Hepatocyte (in vitro differentiated cells): ENCODE measurements at regions not wholly inside any gene's neighbourhood (a gene's known extent, or its start where the extent isn't known, plus 50 kb on each side); places are given as distances from the start of the nearest gene placed in this dataset.

Experiments used
- DNase-seq: peaks from one replicate; pipeline ENCODE4 v3.0.0-alpha.2; 2016; ENCODE audit warnings: low spot score
- H2AFZ ChIP-seq: fragments of 200-600 bp; sonication (generic); 2 replicates; pipeline ENCODE4 v1.6.0; 2016; ENCODE audit warnings: antibody characterized with exemption, mild to moderate bottlenecking
- H3K27ac ChIP-seq: fragments of 200-600 bp; sonication (generic); 2 replicates; pipeline ENCODE4 v1.5.1; 2016; ENCODE audit warnings: mild to moderate bottlenecking
- H3K27me3 ChIP-seq: fragments of 200-600 bp; sonication (generic); 2 replicates; pipeline ENCODE4 v1.6.1; 2016
- H3K36me3 ChIP-seq: fragments of 200-600 bp; sonication (generic); replicated peaks from 2 replicates; pipeline ENCODE4 v1.5.1; 2016; ENCODE audit warnings: low read depth; ENCODE audit not compliant: insufficient read depth
- H3K4me1 ChIP-seq: fragments of 200-600 bp; sonication (generic); 2 replicates; pipeline ENCODE4 v1.5.1; 2016; ENCODE audit warnings: mild to moderate bottlenecking, moderate library complexity; ENCODE audit not compliant: insufficient read depth
- H3K4me2 ChIP-seq: fragments of 200-600 bp; sonication (generic); 2 replicates; pipeline ENCODE4 v1.6.0; 2016
- H3K4me3 ChIP-seq: fragments of 200-600 bp; sonication (generic); 2 replicates; pipeline ENCODE4 v1.5.1; 2016; ENCODE audit warnings: mild to moderate bottlenecking
- H3K79me2 ChIP-seq: fragments of 200-600 bp; sonication (generic); 2 replicates; pipeline ENCODE4 v1.6.0; 2017; ENCODE audit warnings: mild to moderate bottlenecking
- H3K9me2 ChIP-seq: fragments of 200-600 bp; sonication (generic); replicated peaks from 2 replicates; pipeline ENCODE4 v1.6.0; 2017; ENCODE audit warnings: mild to moderate bottlenecking; ENCODE audit not compliant: insufficient read depth
- H3K9me3 ChIP-seq: fragments of 200-600 bp; sonication (generic); 2 replicates; pipeline ENCODE4 v1.5.1; 2016; ENCODE audit warnings: low read depth, mild to moderate bottlenecking
- H4K20me1 ChIP-seq: fragments of 200-600 bp; sonication (generic); 2 replicates; pipeline ENCODE4 v1.6.0; 2016; ENCODE audit warnings: mild to moderate bottlenecking; ENCODE audit not compliant: insufficient read depth, poor library complexity, severe bottlenecking
- CTCF ChIP-seq: fragments of 200-600 bp; sonication (generic); IDR thresholded peaks from 2 replicates; pipeline ENCODE4 v1.5.1; 2016; ENCODE audit warnings: antibody characterized with exemption, mild to moderate bottlenecking; ENCODE audit not compliant: poor library complexity
- EZH2 ChIP-seq: fragments of 200-600 bp; sonication (generic); IDR thresholded peaks from 2 replicates; pipeline ENCODE4 v1.6.1; 2016; ENCODE audit warnings: antibody characterized with exemption, mild to moderate bottlenecking, borderline replicate concordance
- EZH2phosphoT487 ChIP-seq: fragments of 200-600 bp; sonication (generic); IDR thresholded peaks from one replicate; pipeline ENCODE4 v1.6.1; 2018; ENCODE audit warnings: antibody characterized with exemption, mild to moderate bottlenecking, low read depth, moderate library complexity; ENCODE audit not compliant: unreplicated experiment, severe bottlenecking
- WGBS: methylation state at CpG from one replicate; pipeline ENCODE4 v1.1.6; 2016; ENCODE audit warnings: low lambda C conversion rate; ENCODE audit errors: missing lambda C conversion rate; 5-methylcytosine and 5-hydroxymethylcytosine counted together

GRCh38 chr1:239023732-239024360, 362.5 kb upstream of the CHRM3 start:
- Histone ChIP-seq H3K4me2 (no peak overlapping the region), H4K20me1 (no peaks in the 10 kb centered on the region), H3K36me3 (no peaks in the 10 kb centered on the region), H3K9me3 (no peaks in the 10 kb centered on the region), H3K27ac (no peak overlapping the region), H3K27me3 (no peaks in the 10 kb centered on the region), H3K79me2 (no peaks in the 10 kb centered on the region), H3K9me2 (no peaks in the 10 kb centered on the region), H3K4me1 (no peaks in the 10 kb centered on the region), H3K4me3 (no peak overlapping the region), H2AFZ (no peak overlapping the region)
- WGBS: 59% methylated on average over 4 of the region's 4 CpGs
- TF ChIP-seq CTCF (no peak), EZH2 (no peak), EZH2phosphoT487 (no peak)
- DNase-seq: no peak

GRCh38 chr1:239016337-239016736, 370.0 kb upstream of the CHRM3 start:
- Histone ChIP-seq H3K4me3 (no peak overlapping the region), H4K20me1 (no peaks in the 10 kb centered on the region), H3K36me3 (no peaks in the 10 kb centered on the region), H3K4me1 (no peaks in the 10 kb centered on the region), H3K9me3 (no peaks in the 10 kb centered on the region), H3K4me2 (no peak overlapping the region), H3K9me2 (no peaks in the 10 kb centered on the region), H2AFZ (no peak overlapping the region), H3K27me3 (no peaks in the 10 kb centered on the region), H3K79me2 (no peaks in the 10 kb centered on the region), H3K27ac (no peak overlapping the region)
- DNase-seq: no peak
- TF ChIP-seq EZH2: no peak
- TF ChIP-seq CTCF: no peak
- WGBS: 96% methylated on average over 2 of the region's 2 CpGs

- Histone ChIP-seq H4K20me1 (no peaks in the 10 kb centered on the region), H3K4me3 (no peak overlapping the region), H3K27ac (no peak overlapping the region), H3K79me2 (no peaks in the 10 kb centered on the region), H3K9me3 (no peaks in the 10 kb centered on the region), H3K4me1 (no peaks in the 10 kb centered on the region), H2AFZ (no peak overlapping the region), H3K36me3 (no peaks in the 10 kb centered on the region), H3K27me3 (no peaks in the 10 kb centered on the region), H3K4me2 (no peak overlapping the region), H3K9me2 (no peaks in the 10 kb centered on the region)
- no peak for DNase-seq
- no peak for TF ChIP-seq CTCF
- no peak for TF ChIP-seq EZH2phosphoT487
- TF ChIP-seq EZH2: no peak
- 68% methylated on average over 1 of the region's 1 CpG for WGBS
These were observed 375.0 kb upstream of the CHRM3 start for GRCh38 chr1:239011382-239011781.

DNA sequence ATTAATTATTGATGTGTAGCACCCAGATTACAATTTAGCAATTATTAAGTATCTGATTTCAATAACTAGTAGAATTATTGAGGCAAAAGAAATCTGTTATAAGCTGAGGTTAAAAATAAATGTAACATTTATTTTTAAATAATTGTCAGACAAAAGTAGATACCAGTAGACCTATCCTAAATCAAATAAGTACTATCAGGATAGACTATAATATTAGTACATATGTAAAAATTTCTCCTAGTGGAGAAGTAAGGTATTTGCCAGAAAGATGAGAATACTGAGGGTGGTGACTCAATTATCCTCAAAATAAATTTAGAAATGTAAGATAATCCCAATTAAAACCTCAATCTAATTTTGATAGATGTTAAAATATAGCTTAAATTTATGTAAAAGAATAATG, 377.8 kb upstream of the CHRM3 start:
- H3K27me3 ChIP-seq: no peaks in the 10 kb centered on the region
- DNase-seq: no peak
- TF ChIP-seq CTCF (no peak), EZH2phosphoT487 (no peak), EZH2 (no peak)
- no peaks in the 10 kb centered on the region for H4K20me1 ChIP-seq
- H3K4me2 ChIP-seq: no peak overlapping the region
- H3K27ac ChIP-seq: no peak overlapping the region
- no peaks in the 10 kb centered on the region for H3K9me2 ChIP-seq
- H3K9me3 ChIP-seq: no peaks in the 10 kb centered on the region
- H2AFZ ChIP-seq: no peak overlapping the region
- no peaks in the 10 kb centered on the region for H3K36me3 ChIP-seq
- H3K4me3 ChIP-seq: no peak overlapping the region
- no peaks in the 10 kb centered on the region for H3K4me1 ChIP-seq
- H3K79me2 ChIP-seq: no peaks in the 10 kb centered on the region
